K562 (cell line): ENCODE measurements at regions not wholly inside any gene's neighbourhood (a gene's known extent, or its start where the extent isn't known, plus 50 kb on each side); places are given as distances from the start of the nearest gene placed in this dataset.

Experiments
- ATAC-seq: fragments of 200-7000 bp; cut with Tn5 transposase; 3 replicates; pipeline ENCODE4 v1.9.1; 2020; ENCODE audit warnings: moderate library complexity
- BruUV-seq: library from RNA; stranded (reverse); fragments of 400-500 nt; replicated peaks from 2 replicates; lab custom pipeline; 2021; lab: Mats Ljungman, UMichigan
- CTCF ChIA-PET: fragments of 300-600 bp; formaldehyde crosslinking; extraction: SDS; loops from one replicate; lab custom pipeline; 2021; ENCODE audit warnings: low intra/inter-chr PET ratio; lab: Yijun Ruan, JAX
- POLR2A ChIA-PET: fragments of 300-600, 350-650 bp; sonication (Branson Sonifier 250); formaldehyde crosslinking; extraction: SDS; loops from one replicate; lab custom pipeline; 2021; ENCODE audit warnings: antibody characterized with exemption, inconsistent platforms; lab: Yijun Ruan, JAX
- DNase-seq, 4 experiments: peaks; one replicate each; pipeline versions ENCODE4 v3.0.0 to v3.0.0-alpha.2; 2011 to 2018; ENCODE audit warnings: low spot score in 3 of 4, mixed read lengths in 3 of 4; ENCODE audit errors: extremely low read depth in 1 of 4
- FAIRE-seq: peaks from 2 replicates; lab custom pipeline; 2011; peaks lifted over from hg19 to GRCh38; lab: Jason Lieb, UNC
- H2AFZ ChIP-seq: 2 replicates; pipeline ENCODE4 v1.6.0; 2011; ENCODE audit warnings: low read depth, low read length, control low read depth, inconsistent platforms
- H3K27ac ChIP-seq: fragments of 200-600 bp; 3 replicates; pipeline ENCODE4 v1.8.0; 2011; ENCODE audit warnings: low read depth, mild to moderate bottlenecking, control low read depth, inconsistent platforms, low read length, moderate library complexity, mixed read lengths; ENCODE audit errors: extremely low read depth
- H3K27me3 ChIP-seq, 2 experiments: fragments of 300-600 bp in 1 of 2; 2 replicates in 1 of 2; 3 replicates in 1 of 2; pipeline versions ENCODE4 v1.6.0 to v1.8.0; 2011; ENCODE audit warnings: inconsistent platforms in 2 of 2, low read length in 2 of 2, mild to moderate bottlenecking in 1 of 2, mixed read lengths in 1 of 2, moderate library complexity in 1 of 2; ENCODE audit not compliant: control insufficient read depth in 2 of 2, insufficient read depth in 2 of 2
- H3K36me3 ChIP-seq: fragments of 300-600 bp; 3 replicates; pipeline ENCODE4 v1.8.0; 2011; ENCODE audit warnings: mild to moderate bottlenecking, low read length, inconsistent platforms; ENCODE audit not compliant: control insufficient read depth, insufficient read depth
- H3K4me1 ChIP-seq, 2 experiments: fragments of 200-600 bp in 1 of 2; replicated peaks in 1 of 2; 2 replicates in 1 of 2; 3 replicates in 1 of 2; pipeline versions ENCODE4 v1.5.1 to v1.8.0; 2011; ENCODE audit warnings: inconsistent platforms in 2 of 2, low read length in 2 of 2, mild to moderate bottlenecking in 1 of 2, mixed read lengths in 1 of 2, moderate library complexity in 1 of 2; ENCODE audit not compliant: control insufficient read depth in 2 of 2, insufficient read depth in 2 of 2
- H3K4me2 ChIP-seq: 2 replicates; pipeline ENCODE4 v1.6.1; 2011; ENCODE audit warnings: low read length, control low read depth, inconsistent platforms, mixed read lengths; ENCODE audit not compliant: insufficient read depth
- H3K4me3 ChIP-seq: fragments of 200-600 bp; sonication (generic), shearing (Covaris generic); 2 replicates; pipeline ENCODE4 v1.5.1; 2016; ENCODE audit warnings: control low read depth, inconsistent platforms
- H3K79me2 ChIP-seq: fragments of 200-600 bp; 3 replicates; pipeline ENCODE4 v1.8.0; 2011; ENCODE audit warnings: low read length, inconsistent platforms; ENCODE audit not compliant: control insufficient read depth, insufficient read depth
- H3K9ac ChIP-seq, 2 experiments: 2 replicates each; pipeline versions ENCODE4 v1.6.0 to v1.6.1; 2011; ENCODE audit warnings: low read depth in 2 of 2, low read length in 2 of 2, control low read depth in 1 of 2, inconsistent platforms in 1 of 2, mild to moderate bottlenecking in 1 of 2, mixed read lengths in 1 of 2; ENCODE audit not compliant: insufficient read depth in 1 of 2
- H3K9me1 ChIP-seq: one replicate; pipeline ENCODE4 v1.6.0; 2011; ENCODE audit warnings: inconsistent platforms, mild to moderate bottlenecking, low read length, moderate library complexity; ENCODE audit not compliant: control insufficient read depth, insufficient read depth
- H3K9me3 ChIP-seq: replicated peaks from 2 replicates; pipeline ENCODE4 v1.5.1; 2011; ENCODE audit warnings: low read depth, low read length, inconsistent platforms; ENCODE audit not compliant: control insufficient read depth, insufficient read depth
- H4K20me1 ChIP-seq: replicated peaks from 2 replicates; pipeline ENCODE4 v1.6.1; 2011; ENCODE audit warnings: low read length, inconsistent platforms, mixed read lengths; ENCODE audit not compliant: control insufficient read depth, insufficient read depth
- FOXK2 ChIP-seq, 2 experiments: fragments of 450-650 bp; IDR thresholded peaks in 1 of 2; conservative IDR thresholded peaks in 1 of 2; 2 replicates each; pipeline ENCODE4 v1.6.1; 2016; ENCODE audit warnings: low read depth in 2 of 2, mild to moderate bottlenecking in 1 of 2
- FUS ChIP-seq: fragments of 200-400 bp; formaldehyde crosslinking; optimal IDR thresholded peaks from 2 replicates; pipeline ENCODE3; 2017; ENCODE audit warnings: low read depth, low read length
- GATA2 ChIP-seq: sonication (generic); formaldehyde crosslinking; IDR thresholded peaks from 2 replicates; pipeline ENCODE4 v1.4.0; 2020; ENCODE audit warnings: mild to moderate bottlenecking, missing genetic modification reagents
- HDGF ChIP-seq: fragments of 450-650 bp; IDR thresholded peaks from 2 replicates; pipeline ENCODE4 v1.6.1; 2016
- HOMEZ ChIP-seq: fragments of 250-450 bp; sonication (Bioruptor Pico); IDR thresholded peaks from 2 replicates; pipeline ENCODE4 v1.4.0; 2020; ENCODE audit warnings: mild to moderate bottlenecking, moderate library complexity
- JUN ChIP-seq, 2 experiments: sonication (generic) in 1 of 2; formaldehyde crosslinking in 1 of 2; IDR thresholded peaks; 2 replicates each; pipeline versions ENCODE4 v1.6.1 to v1.8.0; 2012 to 2022; ENCODE audit warnings: borderline replicate concordance in 2 of 2, mild to moderate bottlenecking in 2 of 2, improper control_type of control experiment in 1 of 2, low read depth in 1 of 2, low read length in 1 of 2, missing genetic modification reagents in 1 of 2
- MXD1 ChIP-seq: fragments of 250-450 bp; sonication (Bioruptor Pico); IDR thresholded peaks from 2 replicates; pipeline ENCODE4 v1.8.0; 2021; ENCODE audit warnings: borderline replicate concordance, mild to moderate bottlenecking, moderate library complexity; ENCODE audit not compliant: poor library complexity, severe bottlenecking
- OTX1 ChIP-seq: fragments of 450-650 bp; formaldehyde crosslinking; IDR thresholded peaks from 2 replicates; pipeline ENCODE4 v1.4.0; 2022; ENCODE audit warnings: mild to moderate bottlenecking
- POLR2A ChIP-seq: fragments of 450-650 bp; conservative IDR thresholded peaks from 2 replicates; pipeline ENCODE4 v1.6.1; 2016
- SMAD1 ChIP-seq: fragments of 150-350 bp; IDR thresholded peaks from 2 replicates; pipeline ENCODE4 v1.6.1; 2014; ENCODE audit warnings: low read length, low read depth; ENCODE audit not compliant: partially characterized antibody
- SNAPC5 ChIP-seq: fragments of 250-450 bp; sonication (Bioruptor Pico); IDR thresholded peaks from 2 replicates; pipeline ENCODE4 v1.8.0; 2021; ENCODE audit warnings: moderate library complexity, mild to moderate bottlenecking, inconsistent platforms
- XRCC5 ChIP-seq: fragments of 200-400 bp; formaldehyde crosslinking; IDR thresholded peaks from 2 replicates; pipeline ENCODE4 v1.6.1; 2017; ENCODE audit warnings: low read depth, mild to moderate bottlenecking, low read length
- ZNF3 ChIP-seq: fragments of 250-450 bp; sonication (Bioruptor Pico); IDR thresholded peaks from 2 replicates; pipeline ENCODE4 v1.5.0; 2021; ENCODE audit warnings: mild to moderate bottlenecking, moderate library complexity
- WGBS: fragments of 100-300 bp; shearing (Covaris generic); methylation state at CpG from one replicate; pipeline ENCODE4 v1.1.6; 2016; ENCODE audit warnings: low coverage, mixed read lengths; ENCODE audit not compliant: insufficient coverage; ENCODE audit errors: missing lambda C conversion rate; 5-methylcytosine and 5-hydroxymethylcytosine counted together
- in situ Hi-C: fragments of 300-500 bp; cut with MboI; formaldehyde crosslinking; loops from 4 replicates; pipeline ENCODE4 v1.15.0; 2018; ENCODE audit warnings: inconsistent platforms, mixed read lengths
- intact Hi-C: fragments of 100-400 bp; cut with micrococcal nuclease; formaldehyde crosslinking; loops from 2 replicates; pipeline ENCODE4 v1.14.2; 2022

GRCh38 chr16:54381601-54382313 lies 95.2 kb upstream of the IRX3 start:
- POLR2A ChIA-PET: no interaction called here
- Histone ChIP-seq H3K9me1 (no peaks in the 10 kb centered on the region), H3K36me3 (no peaks in the 10 kb centered on the region), H3K4me1 (no peaks in the 10 kb centered on the region), H2AFZ (no peak overlapping the region), H3K27ac (no peak overlapping the region)
- in situ Hi-C loops: no loop called here
- no TSS peak for BruUV-seq
- CTCF ChIA-PET: no interaction called here
- no peak for DNase-seq
- no peak for TF ChIP-seq ZNF3 (CRISPR knock-in tag)
- TF ChIP-seq, all 486 proteins: peak for 0
- Histone ChIP-seq H3K4me3 (no peak overlapping the region), H3K9me3 (no peaks in the 10 kb centered on the region), H4K20me1 (no peaks in the 10 kb centered on the region), H3K9ac (no peak overlapping the region), H3K4me2 (no peak overlapping the region), H3K79me2 (no peaks in the 10 kb centered on the region), H3K27me3 (no peaks in the 10 kb centered on the region)
- WGBS: 0% methylated on average over 12 of the region's 12 CpGs
- no peak for ATAC-seq
- intact Hi-C loops: no loop called here
- FAIRE-seq: no peak

GRCh38 chr16:54375071-54375470 lies 88.5 kb upstream of the IRX3 start:
- FAIRE-seq (no peak), DNase-seq (no peak), ATAC-seq (no peak)
- H3K4me2 ChIP-seq: no peak overlapping the region
- intact Hi-C loops (no loop called here), in situ Hi-C loops (no loop called here)
- POLR2A ChIA-PET: no interaction called here
- no peaks in the 10 kb centered on the region for H3K9me1 ChIP-seq
- H3K4me1 ChIP-seq: peaks cover 0 to 4% of the 10 kb centered on the region in 2 experiments; a peak in 1 of 5 replicates
- BruUV-seq: no TSS peak
- no peaks in the 10 kb centered on the region for H3K79me2 ChIP-seq
- H3K9ac ChIP-seq: no peak overlapping the region
- H3K36me3 ChIP-seq: no peaks in the 10 kb centered on the region
- under 1% methylated on average over 8 of the region's 8 CpGs for WGBS
- H3K9me3 ChIP-seq: no peaks in the 10 kb centered on the region
- H2AFZ ChIP-seq: no peak overlapping the region
- no peak overlapping the region for H3K27ac ChIP-seq
- CTCF ChIA-PET: no interaction called here
- no peak overlapping the region for H3K4me3 ChIP-seq
- no peaks in the 10 kb centered on the region for H4K20me1 ChIP-seq
- H3K27me3 ChIP-seq: peaks cover 4 to 31% of the 10 kb centered on the region in 2 experiments; a peak in 3 of 5 replicates
- TF ChIP-seq OTX1 (CRISPR knock-in tag) (no peak), GATA2 (no peak), SMAD1 (no peak), HDGF (no peak), SNAPC5 (CRISPR knock-in tag) (no peak), XRCC5 (no peak), HOMEZ (CRISPR knock-in tag) (no peak), JUN (IDR thresholded peaks at IDR 0.05; ENCODE audit: borderline replicate concordance, low read depth, low read length) (no peak), JUN (CRISPR knock-in tag; IDR thresholded peaks at IDR 0.05; ENCODE audit: borderline replicate concordance) (no peak), FOXK2 (conservative IDR thresholded peaks at IDR 0.05 in 1 of 2, IDR thresholded peaks at IDR 0.05 in 1 of 2; ENCODE audit: low read depth in 2 of 2) (no peak), FUS (no peak), MXD1 (CRISPR knock-in tag) (no peak), POLR2A (no peak)
